GM23248 (cell line): ENCODE measurements at regions not wholly inside any gene's neighbourhood (a gene's known extent, or its start where the extent isn't known, plus 50 kb on each side); places are given as distances from the start of the nearest gene placed in this dataset.

Source experiments
- DNase-seq: peaks from one replicate; pipeline ENCODE4 v3.0.0-alpha.2; 2015
- H2AFZ ChIP-seq: fragments of 200-600 bp; sonication (generic); 2 replicates; pipeline ENCODE4 v1.6.1; 2016; ENCODE audit warnings: antibody characterized with exemption
- H3F3A ChIP-seq: fragments of 200-600 bp; sonication (generic); 2 replicates; pipeline ENCODE4 v1.6.1; 2016; ENCODE audit warnings: mild to moderate bottlenecking, antibody characterized with exemption, mixed run types; ENCODE audit not compliant: insufficient read depth
- H3K27ac ChIP-seq: fragments of 200-600 bp; sonication (generic); 2 replicates; pipeline ENCODE4 v1.5.1; 2016; ENCODE audit warnings: mild to moderate bottlenecking
- H3K27me3 ChIP-seq: fragments of 200-600 bp; sonication (generic); replicated peaks from 2 replicates; pipeline ENCODE4 v1.6.1; 2016; ENCODE audit warnings: mild to moderate bottlenecking; ENCODE audit not compliant: insufficient read depth
- H3K36me3 ChIP-seq: fragments of 200-600 bp; sonication (generic); 2 replicates; pipeline ENCODE4 v1.6.1; 2016; ENCODE audit warnings: low read depth, mild to moderate bottlenecking
- H3K4me1 ChIP-seq: fragments of 200-600 bp; sonication (generic); 2 replicates; pipeline ENCODE4 v1.6.1; 2016; ENCODE audit warnings: mild to moderate bottlenecking; ENCODE audit not compliant: insufficient read depth
- H3K4me2 ChIP-seq: fragments of 200-600 bp; sonication (generic); one replicate; pipeline ENCODE4 v1.6.1; 2016; ENCODE audit warnings: mild to moderate bottlenecking; ENCODE audit not compliant: unreplicated experiment
- H3K4me3 ChIP-seq: fragments of 200-600 bp; sonication (generic); 2 replicates; pipeline ENCODE4 v1.5.1; 2016; ENCODE audit warnings: mild to moderate bottlenecking
- H3K79me2 ChIP-seq: fragments of 200-600 bp; sonication (generic); 2 replicates; pipeline ENCODE4 v1.6.1; 2016; ENCODE audit warnings: mild to moderate bottlenecking; ENCODE audit not compliant: insufficient read depth
- H3K9ac ChIP-seq: fragments of 200-600 bp; sonication (generic); 2 replicates; pipeline ENCODE4 v1.6.1; 2016; ENCODE audit warnings: mild to moderate bottlenecking
- H3K9me2 ChIP-seq: fragments of 200-600 bp; sonication (generic); 2 replicates; pipeline ENCODE4 v1.6.1; 2016; ENCODE audit warnings: mixed run types, mild to moderate bottlenecking, moderate library complexity; ENCODE audit not compliant: insufficient read depth
- H3K9me3 ChIP-seq: fragments of 200-600 bp; sonication (generic); one replicate; pipeline ENCODE4 v1.6.1; 2017; ENCODE audit warnings: low read depth
- H4K20me1 ChIP-seq: fragments of 200-600 bp; sonication (generic); 2 replicates; pipeline ENCODE4 v1.6.0; 2016; ENCODE audit not compliant: insufficient read depth
- EZH2 ChIP-seq: fragments of 200-600 bp; sonication (generic); IDR thresholded peaks from 2 replicates; pipeline ENCODE4 v1.6.1; 2018; ENCODE audit warnings: antibody characterized with exemption, mild to moderate bottlenecking; ENCODE audit not compliant: insufficient read depth, poor library complexity, severe bottlenecking
- EZH2phosphoT487 ChIP-seq: fragments of 200-600 bp; sonication (generic); IDR thresholded peaks from 2 replicates; pipeline ENCODE4 v1.6.1; 2018; ENCODE audit warnings: antibody characterized with exemption, moderate library complexity, mild to moderate bottlenecking, low read depth; ENCODE audit not compliant: insufficient read depth
- WGBS, 2 experiments: methylation state at CpG; one replicate each; pipeline ENCODE4 v1.1.6; 2015 to 2017; ENCODE audit warnings: low lambda C conversion rate in 2 of 2, low coverage in 1 of 2; ENCODE audit errors: missing lambda C conversion rate in 2 of 2; 5-methylcytosine and 5-hydroxymethylcytosine counted together
- in situ Hi-C: fragments of 300-500 bp; cut with MboI; formaldehyde crosslinking; loops from 2 replicates; pipeline ENCODE4 v1.15.0; 2020

DNA sequence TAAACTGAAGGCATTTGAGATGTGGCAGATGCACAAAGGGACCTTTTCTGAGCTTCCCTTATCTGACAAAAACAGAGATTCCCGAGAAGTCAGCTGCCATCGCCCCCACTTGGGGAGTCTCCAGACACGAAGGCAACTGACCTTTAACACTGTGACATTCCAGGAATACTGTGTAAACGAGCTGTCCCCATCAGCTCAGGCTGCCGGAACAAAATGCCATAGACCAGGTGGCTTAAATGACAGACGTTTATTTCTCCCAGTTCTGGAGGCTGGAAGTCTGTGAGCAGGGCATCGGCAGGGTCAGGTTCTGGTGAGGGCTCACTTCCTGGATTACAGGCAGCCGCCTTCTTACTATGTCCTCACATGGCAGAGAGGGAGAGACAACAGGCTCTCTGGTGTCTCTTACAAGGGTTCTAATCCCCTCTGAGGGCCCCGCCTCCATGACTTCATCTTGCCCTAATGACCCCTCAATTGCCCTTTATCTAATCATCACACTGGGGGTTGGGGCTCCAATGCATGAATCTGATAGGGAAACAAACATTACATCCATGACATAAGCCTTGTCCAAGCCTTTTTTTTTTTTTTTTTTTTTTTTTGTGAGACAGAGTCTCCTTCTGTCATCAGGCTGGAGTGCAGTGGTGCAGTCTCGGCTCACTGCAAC lies 178.5 kb upstream of the RPL38 start:
- TF ChIP-seq EZH2: no peak
- TF ChIP-seq EZH2phosphoT487: no peak
- DNase-seq: no peak
- no peaks in the 10 kb centered on the region for H3K79me2 ChIP-seq
- H3K9me2 ChIP-seq: no peaks in the 10 kb centered on the region
- in situ Hi-C loops: no loop called here
- no peaks in the 10 kb centered on the region for H3F3A ChIP-seq
- H3K4me3 ChIP-seq: no peak overlapping the region
- no peaks in the 10 kb centered on the region for H3K4me1 ChIP-seq
- 39 to 46% methylated on average over 10 of the region's 10 CpGs for WGBS, 2 experiments
- H2AFZ ChIP-seq: no peak overlapping the region
- no peak overlapping the region for H3K27ac ChIP-seq
- no peaks in the 10 kb centered on the region for H3K36me3 ChIP-seq
- H3K4me2 ChIP-seq: no peak overlapping the region
- no peaks in the 10 kb centered on the region for H4K20me1 ChIP-seq
- no peak overlapping the region for H3K9ac ChIP-seq
- no peaks in the 10 kb centered on the region for H3K27me3 ChIP-seq
- H3K9me3 ChIP-seq: no peaks in the 10 kb centered on the region

- Histone ChIP-seq H3K27ac (no peak overlapping the region), H3K4me3 (no peak overlapping the region), H4K20me1 (no peaks in the 10 kb centered on the region), H3K9me2 (no peaks in the 10 kb centered on the region), H3K36me3 (no peaks in the 10 kb centered on the region), H3K79me2 (no peaks in the 10 kb centered on the region), H3K9ac (no peak overlapping the region), H3K4me2 (no peak overlapping the region), H3F3A (no peaks in the 10 kb centered on the region), H2AFZ (no peak overlapping the region), H3K27me3 (no peaks in the 10 kb centered on the region; the same call in 1 of the 2 replicates), H3K9me3 (no peaks in the 10 kb centered on the region), H3K4me1 (no peaks in the 10 kb centered on the region)
- TF ChIP-seq EZH2phosphoT487 (no peak), EZH2 (no peak)
- no peak for DNase-seq
- in situ Hi-C loops: no loop called here
- WGBS, 2 experiments: 0 to 6% methylated on average over 1 of the region's 1 CpG
Measured at GRCh38 chr17:74027444-74027843, 176.0 kb upstream of the RPL38 start.

- no peak overlapping the region for H3K27ac ChIP-seq
- no peaks in the 10 kb centered on the region for H4K20me1 ChIP-seq
- H2AFZ ChIP-seq: no peak overlapping the region
- H3K9ac ChIP-seq: no peak overlapping the region
- no peaks in the 10 kb centered on the region for H3K9me2 ChIP-seq
- H3K4me3 ChIP-seq: no peak overlapping the region
- H3K36me3 ChIP-seq: no peaks in the 10 kb centered on the region
- no peaks in the 10 kb centered on the region; the same call in 1 of the 2 replicates for H3K27me3 ChIP-seq
- no peak for DNase-seq
- no peak overlapping the region for H3K4me2 ChIP-seq
- WGBS, 2 experiments: 58 to 61% methylated on average over 18 of the region's 18 CpGs
- H3F3A ChIP-seq: no peaks in the 10 kb centered on the region
- no peaks in the 10 kb centered on the region for H3K79me2 ChIP-seq
- no peaks in the 10 kb centered on the region for H3K9me3 ChIP-seq
- TF ChIP-seq EZH2phosphoT487 (no peak), EZH2 (no peak)
- in situ Hi-C loops: no loop called here
- no peaks in the 10 kb centered on the region for H3K4me1 ChIP-seq
Measured at GRCh38 chr17:74028354-74029116, 174.9 kb upstream of the RPL38 start.

- no peaks in the 10 kb centered on the region for H3F3A ChIP-seq
- no peaks in the 10 kb centered on the region for H3K9me2 ChIP-seq
- DNase-seq: no peak
- H4K20me1 ChIP-seq: no peaks in the 10 kb centered on the region
- in situ Hi-C loops: no loop called here
- no peaks in the 10 kb centered on the region for H3K9me3 ChIP-seq
- no peak overlapping the region for H3K27ac ChIP-seq
- no peaks in the 10 kb centered on the region for H3K36me3 ChIP-seq
- H3K4me2 ChIP-seq: no peak overlapping the region
- WGBS, 2 experiments: 50 to 51% methylated on average over 17 of the region's 17 CpGs
- H3K9ac ChIP-seq: no peak overlapping the region
- no peak overlapping the region for H2AFZ ChIP-seq
- H3K4me1 ChIP-seq: no peaks in the 10 kb centered on the region
- H3K79me2 ChIP-seq: no peaks in the 10 kb centered on the region
- no peak overlapping the region for H3K4me3 ChIP-seq
- no peaks in the 10 kb centered on the region; the same call in 1 of the 2 replicates for H3K27me3 ChIP-seq
- TF ChIP-seq EZH2 (no peak), EZH2phosphoT487 (no peak)
Measured at GRCh38 chr17:74031316-74032090, 172.0 kb upstream of the RPL38 start.
